HG03558 (cell line): ENCODE measurements at regions not wholly inside any gene's neighbourhood (a gene's known extent, or its start where the extent isn't known, plus 50 kb on each side); places are given as distances from the start of the nearest gene placed in this dataset.

Source experiments
- ATAC-seq: cut with Tn5 transposase; IDR thresholded peaks from one replicate; pipeline ENCODE4 v1.9.1; 2021; ENCODE audit warnings: moderate number of reproducible peaks; ENCODE audit not compliant: unreplicated experiment; ENCODE audit errors: extremely low read depth

GRCh38 chr14:65794674-65795279, 382.2 kb downstream of the FUT8 start:
- no peak for ATAC-seq

DNA sequence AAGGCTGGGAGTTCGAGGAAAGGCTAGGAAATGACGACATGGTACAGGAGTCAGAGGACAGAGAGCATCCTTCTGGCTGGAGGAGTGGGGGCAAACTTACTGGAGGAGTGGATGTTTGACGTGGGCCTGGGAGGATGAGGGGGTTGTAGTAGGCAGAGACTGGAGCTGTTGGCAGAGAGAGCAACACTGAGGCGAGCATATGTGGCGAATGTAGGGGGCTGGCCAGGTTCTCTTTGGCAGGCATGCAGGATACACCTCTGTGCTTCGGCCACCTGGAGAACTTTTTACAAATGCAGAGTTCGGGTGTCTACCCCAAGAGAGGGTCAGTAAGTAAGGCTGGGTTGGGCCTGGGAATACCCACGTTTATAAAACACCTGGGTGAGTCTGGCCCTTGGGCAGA, 385.7 kb downstream of the FUT8 start:
- no peak for ATAC-seq

DNA sequence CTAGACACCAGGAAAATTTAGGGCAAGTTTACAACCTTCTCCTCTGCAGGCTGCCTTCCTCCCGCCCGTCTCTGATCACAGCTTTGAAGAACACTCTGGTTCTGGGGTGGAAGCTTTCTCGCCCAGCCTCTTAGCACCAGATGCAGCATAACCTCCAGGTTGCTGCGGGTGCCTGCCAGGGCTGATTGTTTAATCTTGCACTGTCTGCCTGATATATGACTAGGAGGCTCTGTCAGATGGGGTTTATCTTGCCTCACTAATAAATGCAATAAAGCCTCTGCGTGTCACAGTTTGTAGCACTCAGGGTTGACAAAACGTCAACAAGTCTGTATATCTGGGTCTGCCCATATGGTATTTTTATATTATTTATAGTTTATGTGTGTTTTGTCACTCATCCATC, 388.2 kb downstream of the FUT8 start:
- ATAC-seq: no peak

- ATAC-seq: no peak
Measured at GRCh38 chr14:65802196-65802595, 389.7 kb downstream of the FUT8 start.

DNA sequence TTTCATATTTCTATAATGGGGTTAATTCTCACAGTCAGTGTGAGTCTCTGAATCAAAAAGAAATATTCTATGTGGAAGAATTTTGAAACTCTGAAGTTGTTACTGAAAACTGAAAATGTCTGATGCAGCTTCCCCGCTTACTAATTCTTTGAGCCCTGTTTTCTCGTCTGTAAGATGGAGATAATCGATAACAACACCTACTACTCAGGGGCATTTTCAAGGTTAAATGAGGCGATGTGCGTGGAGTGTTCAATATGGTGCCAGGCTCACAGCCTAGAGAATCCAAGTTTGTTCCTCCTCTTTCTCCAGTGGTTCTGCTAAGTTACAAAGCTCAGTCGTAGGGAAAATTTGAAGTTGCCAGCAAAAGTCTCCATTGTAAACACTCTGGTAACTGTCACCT, 391.4 kb downstream of the FUT8 start:
- ATAC-seq: no peak

GRCh38 chr14:65804439-65805112, 392.0 kb downstream of the FUT8 start:
- ATAC-seq: no peak

GRCh38 chr14:65805113-65805473, 392.6 kb downstream of the FUT8 start:
- ATAC-seq: no peak

- no peak for ATAC-seq
Measured at GRCh38 chr14:65808390-65808789, 395.9 kb downstream of the FUT8 start.

- no peak for ATAC-seq
Measured at GRCh38 chr14:65810322-65810721, 397.8 kb downstream of the FUT8 start.

- ATAC-seq: no peak
Measured at GRCh38 chr14:65813760-65814384, 401.3 kb downstream of the FUT8 start.

- no peak for ATAC-seq
Measured at GRCh38 chr14:65815127-65815526, 402.6 kb downstream of the FUT8 start.

- no peak for ATAC-seq
Measured at GRCh38 chr14:65817011-65817410, 404.5 kb downstream of the FUT8 start.

- ATAC-seq: no peak
Measured at GRCh38 chr14:65819569-65819968, 407.0 kb downstream of the FUT8 start.

DNA sequence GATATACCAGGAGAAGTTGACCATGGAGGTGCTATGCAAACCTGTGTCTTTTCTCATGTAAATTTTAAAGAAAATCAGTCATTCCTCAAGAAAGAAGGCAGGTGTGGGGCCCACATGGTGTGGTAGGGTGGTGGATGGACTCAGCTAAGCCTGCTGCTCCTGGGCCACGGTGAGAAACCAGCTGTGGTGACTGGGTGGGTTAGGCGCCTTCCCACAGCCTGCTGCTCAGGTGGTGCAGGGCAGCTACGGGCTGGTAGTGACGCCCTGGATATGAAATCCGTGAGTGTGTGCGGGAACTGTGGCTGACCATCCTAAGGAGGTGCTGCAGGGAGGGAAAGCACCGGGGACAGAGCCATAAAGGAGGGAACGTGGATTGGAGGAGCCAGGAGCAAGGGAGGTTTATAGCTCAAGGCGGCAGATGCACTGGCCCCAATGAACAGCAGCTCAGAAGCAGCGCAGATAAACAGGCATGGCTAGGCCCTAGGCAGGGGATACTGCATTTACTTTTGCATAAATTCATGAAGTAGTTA, 408.8 kb downstream of the FUT8 start:
- no peak for ATAC-seq

- ATAC-seq: no peak
Measured at GRCh38 chr14:65824285-65824977, 411.9 kb downstream of the FUT8 start.

GRCh38 chr14:65824978-65825299, 412.4 kb downstream of the FUT8 start:
- no peak for ATAC-seq

- no peak for ATAC-seq
Measured at GRCh38 chr14:65826946-65827345, 414.4 kb downstream of the FUT8 start.

DNA sequence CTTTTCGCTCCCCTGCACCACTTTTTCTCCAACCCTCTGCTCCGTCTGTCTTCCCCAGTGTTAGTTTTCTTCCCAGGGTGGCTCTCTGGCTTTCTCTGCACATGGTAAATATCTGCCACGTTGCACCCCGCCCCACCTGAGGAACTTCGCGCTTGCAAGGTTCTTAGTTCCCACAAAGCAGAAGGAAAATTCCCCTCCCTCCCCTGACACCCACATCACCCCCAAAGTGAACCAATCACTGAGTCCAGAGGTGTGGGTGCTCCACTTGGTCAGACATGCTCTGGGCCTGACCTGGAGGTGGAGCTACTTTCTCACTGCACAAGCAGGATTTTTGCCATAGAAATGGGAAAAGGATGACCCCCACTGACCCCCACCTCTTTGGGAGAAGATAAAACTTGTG, 415.0 kb downstream of the FUT8 start:
- no peak for ATAC-seq

DNA sequence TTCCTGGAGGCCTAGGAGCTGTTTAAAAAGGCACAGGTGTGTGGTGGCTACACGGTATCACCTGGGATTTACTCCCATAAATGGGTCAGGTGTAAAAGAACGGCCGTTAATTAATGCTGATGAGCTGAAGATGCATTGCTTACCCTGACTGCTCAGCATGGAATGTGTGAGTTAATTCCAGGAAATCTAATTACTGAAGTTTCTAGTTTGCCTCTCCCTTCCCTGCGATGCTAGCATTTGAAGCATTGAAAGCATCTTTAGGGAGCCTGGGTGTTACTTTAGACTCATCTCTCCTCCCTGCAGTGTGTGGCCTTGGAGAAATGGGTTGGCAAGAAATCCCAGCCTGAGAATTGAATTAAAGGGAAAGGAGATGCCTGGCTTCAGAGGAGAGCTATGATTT, 415.9 kb downstream of the FUT8 start:
- no peak for ATAC-seq

- ATAC-seq: no peak
Measured at GRCh38 chr14:65832431-65833266, 420.1 kb downstream of the FUT8 start.
